K562 (cell line): ENCODE measurements at regions not wholly inside any gene's neighbourhood (a gene's known extent, or its start where the extent isn't known, plus 50 kb on each side); places are given as distances from the start of the nearest gene placed in this dataset.

ENCODE experiments used
- ATAC-seq: fragments of 200-7000 bp; cut with Tn5 transposase; 3 replicates; pipeline ENCODE4 v1.9.1; 2020; ENCODE audit warnings: moderate library complexity
- BruUV-seq: library from RNA; stranded (reverse); fragments of 400-500 nt; replicated peaks from 2 replicates; lab custom pipeline; 2021; lab: Mats Ljungman, UMichigan
- CTCF ChIA-PET: fragments of 300-600 bp; formaldehyde crosslinking; extraction: SDS; loops from one replicate; lab custom pipeline; 2021; ENCODE audit warnings: low intra/inter-chr PET ratio; lab: Yijun Ruan, JAX
- POLR2A ChIA-PET: fragments of 300-600, 350-650 bp; sonication (Branson Sonifier 250); formaldehyde crosslinking; extraction: SDS; loops from one replicate; lab custom pipeline; 2021; ENCODE audit warnings: antibody characterized with exemption, inconsistent platforms; lab: Yijun Ruan, JAX
- DNase-seq, 4 experiments: peaks; one replicate each; pipeline versions ENCODE4 v3.0.0 to v3.0.0-alpha.2; 2011 to 2018; ENCODE audit warnings: low spot score in 3 of 4, mixed read lengths in 3 of 4; ENCODE audit errors: extremely low read depth in 1 of 4
- FAIRE-seq: peaks from 2 replicates; lab custom pipeline; 2011; peaks lifted over from hg19 to GRCh38; lab: Jason Lieb, UNC
- H2AFZ ChIP-seq: 2 replicates; pipeline ENCODE4 v1.6.0; 2011; ENCODE audit warnings: low read depth, low read length, control low read depth, inconsistent platforms
- H3K27ac ChIP-seq: fragments of 200-600 bp; 3 replicates; pipeline ENCODE4 v1.8.0; 2011; ENCODE audit warnings: low read depth, mild to moderate bottlenecking, control low read depth, inconsistent platforms, low read length, moderate library complexity, mixed read lengths; ENCODE audit errors: extremely low read depth
- H3K27me3 ChIP-seq, 2 experiments: fragments of 300-600 bp in 1 of 2; 2 replicates in 1 of 2; 3 replicates in 1 of 2; pipeline versions ENCODE4 v1.6.0 to v1.8.0; 2011; ENCODE audit warnings: inconsistent platforms in 2 of 2, low read length in 2 of 2, mild to moderate bottlenecking in 1 of 2, mixed read lengths in 1 of 2, moderate library complexity in 1 of 2; ENCODE audit not compliant: control insufficient read depth in 2 of 2, insufficient read depth in 2 of 2
- H3K36me3 ChIP-seq: fragments of 300-600 bp; 3 replicates; pipeline ENCODE4 v1.8.0; 2011; ENCODE audit warnings: mild to moderate bottlenecking, low read length, inconsistent platforms; ENCODE audit not compliant: control insufficient read depth, insufficient read depth
- H3K4me1 ChIP-seq, 2 experiments: fragments of 200-600 bp in 1 of 2; replicated peaks in 1 of 2; 2 replicates in 1 of 2; 3 replicates in 1 of 2; pipeline versions ENCODE4 v1.5.1 to v1.8.0; 2011; ENCODE audit warnings: inconsistent platforms in 2 of 2, low read length in 2 of 2, mild to moderate bottlenecking in 1 of 2, mixed read lengths in 1 of 2, moderate library complexity in 1 of 2; ENCODE audit not compliant: control insufficient read depth in 2 of 2, insufficient read depth in 2 of 2
- H3K4me2 ChIP-seq: 2 replicates; pipeline ENCODE4 v1.6.1; 2011; ENCODE audit warnings: low read length, control low read depth, inconsistent platforms, mixed read lengths; ENCODE audit not compliant: insufficient read depth
- H3K4me3 ChIP-seq: fragments of 200-600 bp; sonication (generic), shearing (Covaris generic); 2 replicates; pipeline ENCODE4 v1.5.1; 2016; ENCODE audit warnings: control low read depth, inconsistent platforms
- H3K79me2 ChIP-seq: fragments of 200-600 bp; 3 replicates; pipeline ENCODE4 v1.8.0; 2011; ENCODE audit warnings: low read length, inconsistent platforms; ENCODE audit not compliant: control insufficient read depth, insufficient read depth
- H3K9ac ChIP-seq, 2 experiments: 2 replicates each; pipeline versions ENCODE4 v1.6.0 to v1.6.1; 2011; ENCODE audit warnings: low read depth in 2 of 2, low read length in 2 of 2, control low read depth in 1 of 2, inconsistent platforms in 1 of 2, mild to moderate bottlenecking in 1 of 2, mixed read lengths in 1 of 2; ENCODE audit not compliant: insufficient read depth in 1 of 2
- H3K9me1 ChIP-seq: one replicate; pipeline ENCODE4 v1.6.0; 2011; ENCODE audit warnings: inconsistent platforms, mild to moderate bottlenecking, low read length, moderate library complexity; ENCODE audit not compliant: control insufficient read depth, insufficient read depth
- H3K9me3 ChIP-seq: replicated peaks from 2 replicates; pipeline ENCODE4 v1.5.1; 2011; ENCODE audit warnings: low read depth, low read length, inconsistent platforms; ENCODE audit not compliant: control insufficient read depth, insufficient read depth
- H4K20me1 ChIP-seq: replicated peaks from 2 replicates; pipeline ENCODE4 v1.6.1; 2011; ENCODE audit warnings: low read length, inconsistent platforms, mixed read lengths; ENCODE audit not compliant: control insufficient read depth, insufficient read depth
- NCOR1 ChIP-seq: fragments of 450-650 bp; IDR thresholded peaks from 2 replicates; pipeline ENCODE4 v1.6.1; 2016; ENCODE audit warnings: mild to moderate bottlenecking, moderate library complexity
- PTBP1 ChIP-seq: fragments of 200-400 bp; formaldehyde crosslinking; IDR thresholded peaks from 2 replicates; pipeline ENCODE4 v1.6.1; 2017; ENCODE audit warnings: low read depth, low read length
- WGBS: fragments of 100-300 bp; shearing (Covaris generic); methylation state at CpG from one replicate; pipeline ENCODE4 v1.1.6; 2016; ENCODE audit warnings: low coverage, mixed read lengths; ENCODE audit not compliant: insufficient coverage; ENCODE audit errors: missing lambda C conversion rate; 5-methylcytosine and 5-hydroxymethylcytosine counted together
- in situ Hi-C: fragments of 300-500 bp; cut with MboI; formaldehyde crosslinking; loops from 4 replicates; pipeline ENCODE4 v1.15.0; 2018; ENCODE audit warnings: inconsistent platforms, mixed read lengths
- intact Hi-C: fragments of 100-400 bp; cut with micrococcal nuclease; formaldehyde crosslinking; loops from 2 replicates; pipeline ENCODE4 v1.14.2; 2022
- TF ChIP-seq, protein P1 (sequence below): sonication (generic); formaldehyde crosslinking; IDR thresholded peaks from 2 replicates; pipeline ENCODE4 v1.4.0; 2020; ENCODE audit warnings: mild to moderate bottlenecking, missing genetic modification reagents
- TF ChIP-seq, protein P2 (sequence below): fragments of 450-650 bp; IDR thresholded peaks from 2 replicates; pipeline ENCODE4 v1.6.1; 2016; ENCODE audit warnings: mild to moderate bottlenecking

DNA sequence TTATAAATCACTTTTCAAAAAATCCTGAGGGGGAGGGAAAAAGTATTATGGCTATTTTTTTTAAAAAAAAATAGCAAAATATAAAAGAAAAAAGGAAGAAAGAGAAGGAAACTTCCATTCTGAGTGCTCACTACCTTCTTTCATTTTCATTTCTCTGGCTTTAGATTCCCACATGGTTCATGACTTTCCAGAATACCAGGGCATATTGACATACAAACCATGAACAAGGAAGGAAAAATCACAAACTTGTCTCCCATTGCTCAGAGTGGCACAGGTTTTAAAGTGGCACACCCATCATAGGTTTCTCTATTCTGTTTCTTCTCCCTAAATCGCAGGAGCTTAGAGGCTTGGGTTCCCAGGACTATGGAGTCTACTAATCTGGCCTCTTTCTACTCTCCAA, 136.3 kb upstream of the CXXC4 start (continued):
- TF ChIP-seq, protein P1, sequence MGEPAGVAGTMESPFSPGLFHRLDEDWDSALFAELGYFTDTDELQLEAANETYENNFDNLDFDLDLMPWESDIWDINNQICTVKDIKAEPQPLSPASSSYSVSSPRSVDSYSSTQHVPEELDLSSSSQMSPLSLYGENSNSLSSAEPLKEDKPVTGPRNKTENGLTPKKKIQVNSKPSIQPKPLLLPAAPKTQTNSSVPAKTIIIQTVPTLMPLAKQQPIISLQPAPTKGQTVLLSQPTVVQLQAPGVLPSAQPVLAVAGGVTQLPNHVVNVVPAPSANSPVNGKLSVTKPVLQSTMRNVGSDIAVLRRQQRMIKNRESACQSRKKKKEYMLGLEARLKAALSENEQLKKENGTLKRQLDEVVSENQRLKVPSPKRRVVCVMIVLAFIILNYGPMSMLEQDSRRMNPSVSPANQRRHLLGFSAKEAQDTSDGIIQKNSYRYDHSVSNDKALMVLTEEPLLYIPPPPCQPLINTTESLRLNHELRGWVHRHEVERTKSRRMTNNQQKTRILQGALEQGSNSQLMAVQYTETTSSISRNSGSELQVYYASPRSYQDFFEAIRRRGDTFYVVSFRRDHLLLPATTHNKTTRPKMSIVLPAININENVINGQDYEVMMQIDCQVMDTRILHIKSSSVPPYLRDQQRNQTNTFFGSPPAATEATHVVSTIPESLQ (CRISPR knock-in tag) = no peak

DNA sequence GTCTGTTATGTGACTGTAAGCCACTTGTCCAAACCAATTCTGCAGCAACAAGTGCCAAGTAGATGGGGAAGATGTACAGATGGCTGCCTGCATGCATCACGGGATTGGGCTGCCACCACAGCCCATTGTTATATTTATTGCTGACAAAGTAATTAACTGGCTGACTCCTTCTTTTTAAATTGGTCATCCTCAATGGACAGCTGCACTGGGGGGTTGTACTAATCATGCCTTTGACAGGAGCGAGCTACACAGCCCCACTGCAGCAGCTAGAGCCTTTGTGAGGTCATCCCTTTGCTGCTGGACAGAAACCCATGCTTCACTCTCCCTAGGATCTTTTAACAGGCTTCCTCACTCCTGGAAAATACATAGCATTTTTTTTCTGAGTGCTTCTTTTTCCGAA, 146.7 kb upstream of the CXXC4 start:
- no peak for ATAC-seq
- no peaks in the 10 kb centered on the region for H3K9me1 ChIP-seq
- TF ChIP-seq PTBP1 = no peak
- TF ChIP-seq, protein P2, sequence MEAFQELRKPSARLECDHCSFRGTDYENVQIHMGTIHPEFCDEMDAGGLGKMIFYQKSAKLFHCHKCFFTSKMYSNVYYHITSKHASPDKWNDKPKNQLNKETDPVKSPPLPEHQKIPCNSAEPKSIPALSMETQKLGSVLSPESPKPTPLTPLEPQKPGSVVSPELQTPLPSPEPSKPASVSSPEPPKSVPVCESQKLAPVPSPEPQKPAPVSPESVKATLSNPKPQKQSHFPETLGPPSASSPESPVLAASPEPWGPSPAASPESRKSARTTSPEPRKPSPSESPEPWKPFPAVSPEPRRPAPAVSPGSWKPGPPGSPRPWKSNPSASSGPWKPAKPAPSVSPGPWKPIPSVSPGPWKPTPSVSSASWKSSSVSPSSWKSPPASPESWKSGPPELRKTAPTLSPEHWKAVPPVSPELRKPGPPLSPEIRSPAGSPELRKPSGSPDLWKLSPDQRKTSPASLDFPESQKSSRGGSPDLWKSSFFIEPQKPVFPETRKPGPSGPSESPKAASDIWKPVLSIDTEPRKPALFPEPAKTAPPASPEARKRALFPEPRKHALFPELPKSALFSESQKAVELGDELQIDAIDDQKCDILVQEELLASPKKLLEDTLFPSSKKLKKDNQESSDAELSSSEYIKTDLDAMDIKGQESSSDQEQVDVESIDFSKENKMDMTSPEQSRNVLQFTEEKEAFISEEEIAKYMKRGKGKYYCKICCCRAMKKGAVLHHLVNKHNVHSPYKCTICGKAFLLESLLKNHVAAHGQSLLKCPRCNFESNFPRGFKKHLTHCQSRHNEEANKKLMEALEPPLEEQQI = no peak
- TF ChIP-seq NCOR1 = no peak
- TF ChIP-seq, all 486 proteins: peak for 0
- H4K20me1 ChIP-seq = no peaks in the 10 kb centered on the region
- no peak overlapping the region for H3K4me2 ChIP-seq
- DNase-seq (no peak), FAIRE-seq (no peak)
- no peaks in the 10 kb centered on the region for H3K79me2 ChIP-seq
- CTCF ChIA-PET = no interaction called here
- intact Hi-C loops (no loop called here), in situ Hi-C loops (no loop called here)
- POLR2A ChIA-PET = no interaction called here
- no peak overlapping the region for H3K4me3 ChIP-seq
- H3K36me3 ChIP-seq = no peaks in the 10 kb centered on the region
- no peak overlapping the region for H3K27ac ChIP-seq
- BruUV-seq = no TSS peak
- no peak overlapping the region for H3K9ac ChIP-seq
- H3K4me1 ChIP-seq = no peaks in the 10 kb centered on the region
- H3K9me3 ChIP-seq = no peaks in the 10 kb centered on the region
- H3K27me3 ChIP-seq = no peaks in the 10 kb centered on the region
- no peak overlapping the region for H2AFZ ChIP-seq
- WGBS = 0% methylated on average over 3 of the region's 3 CpGs
